ENCODE measurements at regions not wholly inside any gene's neighbourhood (a gene's known extent, or its start where the extent isn't known, plus 50 kb on each side); places are given as distances from the start of the nearest gene placed in this dataset.
"Not testable (repeated sequence)": the region's sequence is repeated elsewhere in the genome, so short reads cannot be mapped to it uniquely, and the experiment has no call there.

DNA sequence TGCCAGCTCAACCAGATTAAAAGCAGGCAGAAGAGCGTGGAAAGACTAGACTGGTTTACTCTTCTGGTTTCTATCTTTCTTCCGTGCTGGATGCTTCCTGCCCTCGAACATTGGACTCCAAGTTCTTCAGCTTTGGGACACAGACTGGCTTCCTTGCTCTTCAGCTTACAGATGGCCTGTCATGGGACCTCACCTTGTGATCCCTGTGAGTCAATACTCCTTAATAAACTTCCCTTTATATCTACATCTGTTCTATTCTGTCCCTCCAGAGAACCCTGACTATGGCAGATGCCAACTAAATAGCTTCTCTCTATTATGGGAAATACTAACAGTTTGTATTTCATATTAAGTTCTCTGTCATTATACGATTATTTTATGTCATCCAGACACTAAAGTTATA lies 609.1 kb downstream of the LMO7 start:
- H3K4me1 ChIP-seq: peaks cover 0 to 4% (median 0%) of the 10 kb centered on the region in 9 donors
- no peak overlapping the region for H3K4me3 ChIP-seq
- no peak overlapping the region for H3K27ac ChIP-seq
- TF ChIP-seq, protein P1, sequence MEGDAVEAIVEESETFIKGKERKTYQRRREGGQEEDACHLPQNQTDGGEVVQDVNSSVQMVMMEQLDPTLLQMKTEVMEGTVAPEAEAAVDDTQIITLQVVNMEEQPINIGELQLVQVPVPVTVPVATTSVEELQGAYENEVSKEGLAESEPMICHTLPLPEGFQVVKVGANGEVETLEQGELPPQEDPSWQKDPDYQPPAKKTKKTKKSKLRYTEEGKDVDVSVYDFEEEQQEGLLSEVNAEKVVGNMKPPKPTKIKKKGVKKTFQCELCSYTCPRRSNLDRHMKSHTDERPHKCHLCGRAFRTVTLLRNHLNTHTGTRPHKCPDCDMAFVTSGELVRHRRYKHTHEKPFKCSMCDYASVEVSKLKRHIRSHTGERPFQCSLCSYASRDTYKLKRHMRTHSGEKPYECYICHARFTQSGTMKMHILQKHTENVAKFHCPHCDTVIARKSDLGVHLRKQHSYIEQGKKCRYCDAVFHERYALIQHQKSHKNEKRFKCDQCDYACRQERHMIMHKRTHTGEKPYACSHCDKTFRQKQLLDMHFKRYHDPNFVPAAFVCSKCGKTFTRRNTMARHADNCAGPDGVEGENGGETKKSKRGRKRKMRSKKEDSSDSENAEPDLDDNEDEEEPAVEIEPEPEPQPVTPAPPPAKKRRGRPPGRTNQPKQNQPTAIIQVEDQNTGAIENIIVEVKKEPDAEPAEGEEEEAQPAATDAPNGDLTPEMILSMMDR (IDR thresholded peaks at IDR 0.05): no peak
- H3K27me3 ChIP-seq: no peaks in the 10 kb centered on the region
- H3K9me3 ChIP-seq: no peaks in the 10 kb centered on the region
- intact Hi-C loops (cut with DNase I): no loop called here
- DNase-seq: no peak
- no peaks in the 10 kb centered on the region for H3K36me3 ChIP-seq
- 50 to 73% methylated on average over 4 of the region's 4 CpGs for WGBS, 2 donors
- no peak for ATAC-seq

DNA sequence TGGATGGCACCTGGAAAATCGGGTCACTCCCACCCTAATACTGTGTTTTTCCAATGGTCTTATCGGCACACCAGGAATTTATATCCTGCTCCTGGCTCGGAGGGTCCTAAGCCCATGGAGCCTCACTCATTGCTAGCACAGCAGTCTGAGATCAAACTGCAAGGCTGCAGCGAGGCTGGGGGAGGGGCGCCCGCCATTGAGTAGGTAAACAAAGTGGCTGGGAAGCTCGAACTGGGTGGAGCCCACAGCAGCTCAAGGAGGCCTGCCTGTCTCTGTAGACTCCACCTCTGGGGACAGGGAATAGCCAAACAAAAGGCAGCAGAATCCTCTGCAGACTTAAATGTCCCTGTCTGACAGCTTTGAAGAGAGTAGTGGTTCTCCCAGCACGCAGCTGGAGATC lies 607.0 kb downstream of the LMO7 start:
- WGBS, 2 donors: 78 to 79% methylated on average over 7 to 8 of the region's 8 CpGs
- H3K27me3 ChIP-seq; H3K9me3 ChIP-seq; H3K36me3 ChIP-seq; intact Hi-C loops (cut with DNase I); H3K27ac ChIP-seq; H3K4me1 ChIP-seq; DNase-seq; ATAC-seq; H3K4me3 ChIP-seq: not testable (repeated sequence)

DNA sequence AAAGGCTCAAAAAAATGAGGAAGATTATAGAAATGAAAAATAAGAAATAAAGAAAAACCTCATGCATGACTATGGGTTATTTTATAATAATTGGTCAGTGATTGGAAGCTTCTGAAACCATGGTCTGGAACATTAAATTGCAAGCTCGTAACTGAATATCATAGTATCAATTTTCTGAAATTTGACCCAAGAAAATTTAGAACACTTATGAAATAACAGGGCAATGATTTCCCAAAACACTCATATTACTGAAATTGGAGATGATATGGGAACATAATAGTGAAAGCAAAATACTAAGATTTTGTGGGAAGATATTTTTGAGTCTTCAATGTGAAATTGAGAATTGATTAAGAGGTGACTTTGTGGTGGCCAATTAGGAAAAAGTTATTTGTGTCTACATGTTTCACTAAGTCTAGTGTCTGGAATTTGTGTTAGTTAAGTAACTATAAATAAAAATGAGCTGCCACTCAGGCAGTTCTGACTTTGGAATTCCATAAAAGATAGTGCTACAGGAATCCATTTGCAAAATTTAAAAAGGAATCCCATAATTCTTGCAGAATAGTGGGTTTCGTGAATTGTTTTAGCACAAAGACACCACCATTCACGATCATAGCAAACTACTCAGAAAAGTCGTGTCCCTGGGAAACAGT lies 603.0 kb downstream of the LMO7 start:
- 83 to 89% methylated on average over 4 of the region's 4 CpGs for WGBS, 2 donors
- no peaks in the 10 kb centered on the region for H3K4me1 ChIP-seq
- H3K27me3 ChIP-seq: no peaks in the 10 kb centered on the region
- H3K36me3 ChIP-seq: no peaks in the 10 kb centered on the region
- H3K27ac ChIP-seq: peak overlapping the region in 4 of 10 donors; percentile 24 to 51 (median 32)
- H3K4me3 ChIP-seq: no peak overlapping the region
- TF ChIP-seq, protein P1 (IDR thresholded peaks at IDR 0.05): no peak
- DNase-seq (no peak), ATAC-seq (peak in 6 of 8 donors; percentile 38 to 87 (median 78))
- intact Hi-C loops (cut with DNase I): no loop called here
- no peaks in the 10 kb centered on the region for H3K9me3 ChIP-seq

DNA sequence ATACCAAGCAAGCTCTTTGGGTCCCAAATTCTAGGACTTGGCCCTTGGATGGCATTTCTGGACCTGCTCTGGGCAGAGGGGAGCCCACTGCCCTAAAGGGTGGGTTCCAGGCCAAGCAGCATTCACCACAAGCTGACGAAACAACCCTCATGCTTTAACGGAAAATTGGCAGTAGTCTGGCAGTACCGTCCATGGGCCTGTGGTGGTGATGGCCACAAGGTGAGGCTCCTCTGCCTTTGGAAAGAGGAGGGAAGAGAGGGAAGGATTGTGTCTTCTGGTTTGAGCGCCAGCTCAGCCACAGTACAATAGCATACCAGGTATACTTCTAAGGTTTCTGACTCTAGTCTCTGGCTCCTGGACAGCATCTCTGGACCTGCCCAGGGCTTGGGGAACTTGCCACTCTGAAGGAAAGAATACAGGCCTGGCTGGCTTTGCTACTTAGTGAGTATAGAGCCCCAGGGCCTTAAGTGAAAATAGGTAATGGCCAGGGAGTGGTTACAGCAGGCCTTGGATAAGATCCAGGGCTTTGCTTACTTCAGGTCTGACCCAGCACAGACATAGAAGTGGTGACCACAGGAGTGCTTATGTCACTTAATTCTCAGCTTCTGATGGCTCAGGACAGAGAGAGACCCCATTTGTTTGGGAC lies 595.5 kb downstream of the LMO7 start:
- WGBS, 2 donors: 89 to 95% methylated on average over 4 of the region's 4 CpGs
- TF ChIP-seq, protein P1 (IDR thresholded peaks at IDR 0.05): no peak
- DNase-seq: no peak

DNA sequence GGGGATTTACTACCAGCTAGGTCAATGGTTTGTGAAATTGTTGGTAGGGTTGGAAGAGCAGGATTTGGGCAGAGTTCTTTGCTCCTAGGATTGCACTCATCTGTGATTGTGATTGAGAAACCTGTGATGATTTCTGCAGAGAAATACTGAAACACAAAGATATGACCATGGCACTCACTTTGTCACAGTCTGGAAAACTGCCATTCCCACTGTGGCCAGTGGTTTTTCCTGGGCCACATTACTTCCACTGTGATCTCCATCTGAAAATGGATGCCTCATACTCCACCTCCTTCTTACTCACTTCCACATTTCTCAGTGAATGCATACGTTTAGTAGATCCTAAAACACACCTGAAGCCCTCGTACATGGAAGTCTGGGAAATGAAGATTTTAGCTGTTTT lies 593.2 kb downstream of the LMO7 start:
- WGBS, 2 donors: 81 to 92% methylated on average over 2 of the region's 2 CpGs
- intact Hi-C loops (cut with DNase I): loop anchor here in 3 of 10 donors (5.0 to 10.0 kb wide), 2 partner anchors 236 to 243 kb away; no protein-coding TSS in a partner anchor
- DNase-seq: no peak
- no peak for ATAC-seq
- Histone ChIP-seq H3K36me3 (no peaks in the 10 kb centered on the region), H3K27me3 (no peaks in the 10 kb centered on the region), H3K27ac (no peak overlapping the region), H3K4me3 (no peak overlapping the region), H3K9me3 (no peaks in the 10 kb centered on the region), H3K4me1 (peaks cover 0 to 17% (median 7%) of the 10 kb centered on the region in 9 donors)
- TF ChIP-seq, protein P1 (IDR thresholded peaks at IDR 0.05): no peak

More for the DNA sequence above, 595.5 kb downstream of the LMO7 start:
- H3K27ac ChIP-seq: no peak overlapping the region
- no peaks in the 10 kb centered on the region for H3K27me3 ChIP-seq
- no peak for ATAC-seq
- H3K36me3 ChIP-seq: no peaks in the 10 kb centered on the region
- H3K4me3 ChIP-seq: no peak overlapping the region
- H3K9me3 ChIP-seq: no peaks in the 10 kb centered on the region
- peaks cover 0 to 2% (median 0%) of the 10 kb centered on the region in 9 donors for H3K4me1 ChIP-seq
- intact Hi-C loops (cut with DNase I): no loop called here
